ENCODE measurements at regions not wholly inside any gene's neighbourhood (a gene's known extent, or its start where the extent isn't known, plus 50 kb on each side); places are given as distances from the start of the nearest gene placed in this dataset.

DNA sequence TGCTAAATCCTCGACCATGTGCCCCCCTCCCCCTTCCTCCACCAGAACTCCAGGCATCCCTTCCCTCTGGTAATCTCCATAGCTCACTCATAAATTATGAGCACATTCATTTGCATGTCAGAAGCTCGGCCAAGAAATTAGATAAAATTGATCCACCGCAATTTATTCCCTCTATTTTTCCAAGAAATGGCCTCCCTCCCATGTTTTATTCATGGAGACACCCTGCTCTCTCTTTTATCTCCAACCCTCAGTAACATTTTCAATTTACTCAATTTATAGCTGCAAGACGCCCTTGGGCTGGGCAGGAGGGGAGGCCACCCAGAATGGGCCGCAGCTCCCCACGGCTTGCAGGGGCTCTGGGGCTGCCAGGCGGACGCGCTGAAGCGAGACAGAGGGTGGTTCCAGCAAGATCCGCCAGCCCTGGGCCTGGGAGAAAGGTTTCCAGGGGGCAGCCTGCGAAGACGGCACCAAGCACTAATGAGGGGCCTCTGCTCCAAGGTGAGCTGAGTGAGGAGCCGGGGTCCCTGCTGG, 54.7 kb upstream of the ZNF423 start:
- H3K9me3 Mint-ChIP-seq: no peaks in the 10 kb centered on the region
- H3K4me3 Mint-ChIP-seq: no peak overlapping the region
- intact Hi-C loops (cut with micrococcal nuclease): no loop called here
- peaks cover 5% of the 10 kb centered on the region for H3K27me3 Mint-ChIP-seq (ENCODE audit: insufficient read depth)
- no peak overlapping the region for H3K27ac Mint-ChIP-seq
- DNase-seq (ENCODE audit: low spot score): no peak
- no peaks in the 10 kb centered on the region for H3K4me1 Mint-ChIP-seq (ENCODE audit: low read depth)
- H3K36me3 Mint-ChIP-seq (ENCODE audit: low read depth): no peaks in the 10 kb centered on the region

GRCh38 chr16:49911430-49911829, 55.5 kb upstream of the ZNF423 start:
- intact Hi-C loops (cut with micrococcal nuclease): no loop called here
- no peaks in the 10 kb centered on the region for H3K36me3 Mint-ChIP-seq (ENCODE audit: low read depth)
- H3K27ac Mint-ChIP-seq: no peak overlapping the region

GRCh38 chr16:49912721-49913120, 56.8 kb upstream of the ZNF423 start:
- intact Hi-C loops (cut with micrococcal nuclease): no loop called here
- H3K36me3 Mint-ChIP-seq (ENCODE audit: low read depth): no peaks in the 10 kb centered on the region
- peaks cover 5% of the 10 kb centered on the region for H3K27me3 Mint-ChIP-seq (ENCODE audit: insufficient read depth)
- no peak for DNase-seq (ENCODE audit: low spot score)
- H3K4me3 Mint-ChIP-seq: no peak overlapping the region
- H3K27ac Mint-ChIP-seq: no peak overlapping the region
- no peaks in the 10 kb centered on the region for H3K4me1 Mint-ChIP-seq (ENCODE audit: low read depth)
- no peaks in the 10 kb centered on the region for H3K9me3 Mint-ChIP-seq

More at GRCh38 chr16:49911430-49911829, 55.5 kb upstream of the ZNF423 start:
- H3K4me1 Mint-ChIP-seq (ENCODE audit: low read depth): no peaks in the 10 kb centered on the region
- H3K4me3 Mint-ChIP-seq: no peak overlapping the region
- no peaks in the 10 kb centered on the region for H3K9me3 Mint-ChIP-seq
- H3K27me3 Mint-ChIP-seq (ENCODE audit: insufficient read depth): peaks cover 5% of the 10 kb centered on the region
- DNase-seq (ENCODE audit: low spot score): no peak

DNA sequence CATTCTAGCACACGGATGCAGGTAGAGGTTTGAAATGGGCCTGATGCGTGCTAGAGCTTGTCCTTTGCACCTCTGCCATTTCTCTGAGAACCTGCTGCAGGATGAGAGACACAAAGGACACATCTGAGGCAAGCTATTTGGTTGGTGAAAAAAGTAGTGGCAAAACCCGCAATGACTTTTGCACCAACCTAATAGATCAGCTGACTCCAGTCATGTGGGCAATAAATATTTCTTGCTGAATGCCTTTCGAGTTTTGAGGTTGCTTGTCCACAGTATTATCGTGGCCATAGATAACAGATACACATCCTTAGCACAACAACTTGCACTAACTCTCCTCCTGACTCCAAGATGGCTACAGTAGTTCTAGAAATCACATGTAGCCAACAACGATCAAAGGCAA, 57.8 kb upstream of the ZNF423 start:
- H3K4me3 Mint-ChIP-seq: no peak overlapping the region
- peaks cover 3% of the 10 kb centered on the region for H3K27me3 Mint-ChIP-seq (ENCODE audit: insufficient read depth)
- no peaks in the 10 kb centered on the region for H3K9me3 Mint-ChIP-seq
- DNase-seq (ENCODE audit: low spot score): no peak
- intact Hi-C loops (cut with micrococcal nuclease): no loop called here
- no peaks in the 10 kb centered on the region for H3K4me1 Mint-ChIP-seq (ENCODE audit: low read depth)
- no peak overlapping the region for H3K27ac Mint-ChIP-seq
- no peaks in the 10 kb centered on the region for H3K36me3 Mint-ChIP-seq (ENCODE audit: low read depth)

- H3K36me3 Mint-ChIP-seq (ENCODE audit: low read depth): no peaks in the 10 kb centered on the region
- no peak overlapping the region for H3K27ac Mint-ChIP-seq
- peaks cover 3% of the 10 kb centered on the region for H3K27me3 Mint-ChIP-seq (ENCODE audit: insufficient read depth)
- intact Hi-C loops (cut with micrococcal nuclease): no loop called here
- no peak overlapping the region for H3K4me3 Mint-ChIP-seq
- no peak for DNase-seq (ENCODE audit: low spot score)
- no peaks in the 10 kb centered on the region for H3K9me3 Mint-ChIP-seq
- H3K4me1 Mint-ChIP-seq (ENCODE audit: low read depth): no peaks in the 10 kb centered on the region
Observed at GRCh38 chr16:49914657-49915056, 58.7 kb upstream of the ZNF423 start.

DNA sequence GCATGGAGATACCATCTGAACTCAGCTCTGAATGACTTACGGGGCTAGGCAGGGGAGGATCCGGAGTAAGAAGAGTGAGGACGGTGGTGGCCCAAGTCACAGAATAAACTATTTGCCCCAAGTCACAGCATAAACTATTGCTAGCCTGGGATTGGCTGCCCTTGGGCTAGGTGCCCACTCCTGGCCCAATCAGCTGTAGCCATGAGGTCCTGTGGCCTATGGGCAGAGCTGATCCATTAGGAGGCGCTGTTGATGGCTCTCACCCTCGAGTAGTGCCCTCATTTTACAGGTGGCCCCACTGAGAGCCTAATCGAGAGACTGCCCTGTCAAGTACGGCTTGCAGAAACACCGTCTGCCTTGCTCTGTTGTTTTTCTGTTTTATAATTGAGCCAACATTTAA, 62.3 kb upstream of the ZNF423 start:
- no peaks in the 10 kb centered on the region for H3K9me3 Mint-ChIP-seq
- H3K27ac Mint-ChIP-seq: no peak overlapping the region
- H3K27me3 Mint-ChIP-seq (ENCODE audit: insufficient read depth): peaks cover 3% of the 10 kb centered on the region
- H3K4me3 Mint-ChIP-seq: no peak overlapping the region
- no peaks in the 10 kb centered on the region for H3K36me3 Mint-ChIP-seq (ENCODE audit: low read depth)
- no peak for DNase-seq (ENCODE audit: low spot score)
- intact Hi-C loops (cut with micrococcal nuclease): no loop called here
- no peaks in the 10 kb centered on the region for H3K4me1 Mint-ChIP-seq (ENCODE audit: low read depth)

DNA sequence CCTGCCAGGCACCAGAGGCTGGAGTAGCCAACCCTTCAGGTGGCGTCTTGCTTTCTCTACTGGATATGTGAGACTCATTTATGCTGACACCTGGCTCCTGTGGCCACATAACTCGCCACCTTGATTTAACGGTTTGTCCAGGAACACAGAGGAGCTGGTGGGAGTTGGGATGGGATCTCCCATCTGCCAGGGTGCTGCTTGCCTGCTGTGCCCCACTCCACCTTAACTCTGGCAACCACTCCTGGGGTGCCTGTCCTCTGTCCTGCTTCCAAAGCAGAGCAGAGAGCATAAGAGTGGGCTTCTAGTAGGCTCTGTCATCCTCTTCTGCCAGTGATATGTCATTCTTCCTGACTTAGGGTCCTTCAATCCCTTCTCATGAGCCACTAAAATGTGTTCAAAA, 63.4 kb upstream of the ZNF423 start:
- H3K9me3 Mint-ChIP-seq: no peaks in the 10 kb centered on the region
- no peak for DNase-seq (ENCODE audit: low spot score)
- intact Hi-C loops (cut with micrococcal nuclease): no loop called here
- H3K36me3 Mint-ChIP-seq (ENCODE audit: low read depth): no peaks in the 10 kb centered on the region
- peaks cover 4% of the 10 kb centered on the region for H3K27me3 Mint-ChIP-seq (ENCODE audit: insufficient read depth)
- H3K27ac Mint-ChIP-seq: no peak overlapping the region
- no peak overlapping the region for H3K4me3 Mint-ChIP-seq
- no peaks in the 10 kb centered on the region for H3K4me1 Mint-ChIP-seq (ENCODE audit: low read depth)

- Mint-ChIP-seq H3K27ac (no peak overlapping the region), H3K4me1 (ENCODE audit: low read depth) (no peaks in the 10 kb centered on the region), H3K4me3 (no peak overlapping the region), H3K9me3 (no peaks in the 10 kb centered on the region), H3K27me3 (ENCODE audit: insufficient read depth) (peaks cover 4% of the 10 kb centered on the region), H3K36me3 (ENCODE audit: low read depth) (no peaks in the 10 kb centered on the region)
- DNase-seq (ENCODE audit: low spot score): no peak
- intact Hi-C loops (cut with micrococcal nuclease): no loop called here
Observed at GRCh38 chr16:49920397-49920796, 64.5 kb upstream of the ZNF423 start.

GRCh38 chr16:49921106-49921505, 65.2 kb upstream of the ZNF423 start:
- DNase-seq (ENCODE audit: low spot score): no peak
- Mint-ChIP-seq H3K9me3 (no peaks in the 10 kb centered on the region), H3K27me3 (ENCODE audit: insufficient read depth) (peaks cover 4% of the 10 kb centered on the region), H3K4me3 (no peak overlapping the region), H3K27ac (no peak overlapping the region), H3K36me3 (ENCODE audit: low read depth) (no peaks in the 10 kb centered on the region), H3K4me1 (ENCODE audit: low read depth) (no peaks in the 10 kb centered on the region)
- intact Hi-C loops (cut with micrococcal nuclease): no loop called here

- no peaks in the 10 kb centered on the region for H3K9me3 Mint-ChIP-seq
- intact Hi-C loops (cut with micrococcal nuclease): loop anchor here (2.0 kb wide), 1 partner anchor 429 kb away; no protein-coding TSS in a partner anchor
- peaks cover 4% of the 10 kb centered on the region for H3K27me3 Mint-ChIP-seq (ENCODE audit: insufficient read depth)
- no peak overlapping the region for H3K27ac Mint-ChIP-seq
- no peaks in the 10 kb centered on the region for H3K4me1 Mint-ChIP-seq (ENCODE audit: low read depth)
- no peaks in the 10 kb centered on the region for H3K36me3 Mint-ChIP-seq (ENCODE audit: low read depth)
- H3K4me3 Mint-ChIP-seq: no peak overlapping the region
- no peak for DNase-seq (ENCODE audit: low spot score)
Observed at GRCh38 chr16:49921791-49922456, 66.0 kb upstream of the ZNF423 start.

DNA sequence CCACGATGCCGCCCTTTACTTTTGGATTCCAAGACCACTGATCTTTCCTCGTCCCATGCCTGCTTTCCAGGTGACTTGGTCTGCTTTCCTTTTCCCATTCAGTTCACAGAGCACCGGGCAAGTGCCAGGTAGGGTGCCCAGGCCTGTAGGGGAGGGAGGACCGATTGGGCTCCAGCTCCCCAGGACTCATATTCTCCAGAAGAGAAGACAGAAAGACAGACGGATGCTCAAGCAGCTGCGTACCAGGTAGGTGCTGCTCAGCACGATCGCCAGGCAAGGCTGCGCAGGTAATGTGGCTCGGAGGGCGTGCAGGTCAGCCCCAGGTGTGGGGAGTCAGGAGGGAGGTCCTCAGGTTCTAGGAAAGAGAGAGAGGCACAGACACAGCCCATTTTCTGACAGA, 67.5 kb upstream of the ZNF423 start:
- Mint-ChIP-seq H3K36me3 (ENCODE audit: low read depth) (no peaks in the 10 kb centered on the region), H3K9me3 (no peaks in the 10 kb centered on the region), H3K4me3 (no peak overlapping the region), H3K4me1 (ENCODE audit: low read depth) (no peaks in the 10 kb centered on the region), H3K27ac (no peak overlapping the region), H3K27me3 (ENCODE audit: insufficient read depth) (peaks cover 7% of the 10 kb centered on the region)
- no peak for DNase-seq (ENCODE audit: low spot score)
- intact Hi-C loops (cut with micrococcal nuclease): loop anchor here (2.0 kb wide), 1 partner anchor 431 kb away; no protein-coding TSS in a partner anchor

DNA sequence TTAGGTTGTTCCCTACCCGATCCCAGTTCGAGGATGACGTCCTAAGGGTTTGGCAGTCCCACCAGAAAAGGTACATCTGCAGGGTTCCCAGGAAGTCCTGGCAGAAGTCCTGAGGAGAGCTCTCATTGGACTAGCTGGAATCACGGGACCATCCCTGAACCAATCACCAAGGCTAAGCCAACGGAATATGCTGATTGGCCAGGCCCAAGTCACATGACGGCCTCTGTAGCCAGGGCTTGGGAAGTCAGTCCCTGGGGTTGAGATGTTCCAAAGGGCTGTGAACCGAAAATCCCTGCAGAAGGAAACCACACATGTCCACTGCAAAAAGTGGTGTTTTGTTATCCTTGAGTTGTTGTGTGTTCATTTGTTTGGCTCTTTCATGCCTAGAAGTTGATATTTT, 68.2 kb upstream of the ZNF423 start:
- DNase-seq (ENCODE audit: low spot score): no peak
- intact Hi-C loops (cut with micrococcal nuclease): no loop called here
- H3K9me3 Mint-ChIP-seq: no peaks in the 10 kb centered on the region
- H3K36me3 Mint-ChIP-seq (ENCODE audit: low read depth): no peaks in the 10 kb centered on the region
- peaks cover 7% of the 10 kb centered on the region for H3K27me3 Mint-ChIP-seq (ENCODE audit: insufficient read depth)
- H3K27ac Mint-ChIP-seq: no peak overlapping the region
- no peak overlapping the region for H3K4me3 Mint-ChIP-seq
- no peaks in the 10 kb centered on the region for H3K4me1 Mint-ChIP-seq (ENCODE audit: low read depth)

DNA sequence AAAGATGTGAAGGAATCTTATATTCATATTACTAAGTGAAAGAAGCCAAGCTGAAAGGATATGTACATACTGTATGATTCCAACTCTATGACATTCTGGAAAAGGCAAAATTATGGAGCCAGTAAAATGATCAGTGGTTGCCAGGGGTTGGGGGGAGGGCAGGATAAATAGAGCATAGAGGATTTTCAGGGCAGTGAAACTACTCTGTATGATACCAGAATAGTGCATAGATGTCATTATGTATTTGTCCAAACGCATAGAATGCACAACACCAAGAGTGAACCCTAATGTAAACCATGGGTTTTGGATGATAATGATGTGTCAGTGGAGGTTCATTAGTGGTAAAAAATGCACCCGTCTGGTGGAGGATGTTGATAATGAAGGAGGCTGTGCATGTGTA, 71.0 kb upstream of the ZNF423 start:
- Mint-ChIP-seq H3K36me3 (ENCODE audit: low read depth) (no peaks in the 10 kb centered on the region), H3K4me3 (no peak overlapping the region), H3K27me3 (ENCODE audit: insufficient read depth) (peaks cover 7% of the 10 kb centered on the region), H3K27ac (no peak overlapping the region), H3K4me1 (ENCODE audit: low read depth) (no peaks in the 10 kb centered on the region), H3K9me3 (no peaks in the 10 kb centered on the region)
- no peak for DNase-seq (ENCODE audit: low spot score)
- intact Hi-C loops (cut with micrococcal nuclease): no loop called here
